ENCODE measurements at regions not wholly inside any gene's neighbourhood (a gene's known extent, or its start where the extent isn't known, plus 50 kb on each side); places are given as distances from the start of the nearest gene placed in this dataset.

DNA sequence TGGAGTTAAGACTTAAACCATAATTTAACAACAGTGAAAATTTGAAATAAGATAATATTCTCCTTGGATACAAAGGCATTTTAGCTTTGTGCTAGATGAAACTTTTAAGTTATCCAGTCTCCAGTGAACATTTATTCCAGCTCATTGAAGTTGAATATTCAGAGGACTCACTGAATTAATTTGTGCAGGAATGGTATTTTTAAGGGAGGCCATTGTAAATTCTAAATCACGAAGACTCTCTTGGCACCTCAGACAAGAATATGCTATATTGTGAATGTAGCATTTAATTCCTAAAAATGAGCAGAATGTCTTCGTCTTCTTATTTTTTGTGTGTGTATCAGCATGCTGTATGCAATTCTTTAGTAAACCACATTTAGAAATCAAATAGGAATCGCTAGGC is 731.7 kb upstream of the RAB6C start:
- TF ChIP-seq, protein P1, sequence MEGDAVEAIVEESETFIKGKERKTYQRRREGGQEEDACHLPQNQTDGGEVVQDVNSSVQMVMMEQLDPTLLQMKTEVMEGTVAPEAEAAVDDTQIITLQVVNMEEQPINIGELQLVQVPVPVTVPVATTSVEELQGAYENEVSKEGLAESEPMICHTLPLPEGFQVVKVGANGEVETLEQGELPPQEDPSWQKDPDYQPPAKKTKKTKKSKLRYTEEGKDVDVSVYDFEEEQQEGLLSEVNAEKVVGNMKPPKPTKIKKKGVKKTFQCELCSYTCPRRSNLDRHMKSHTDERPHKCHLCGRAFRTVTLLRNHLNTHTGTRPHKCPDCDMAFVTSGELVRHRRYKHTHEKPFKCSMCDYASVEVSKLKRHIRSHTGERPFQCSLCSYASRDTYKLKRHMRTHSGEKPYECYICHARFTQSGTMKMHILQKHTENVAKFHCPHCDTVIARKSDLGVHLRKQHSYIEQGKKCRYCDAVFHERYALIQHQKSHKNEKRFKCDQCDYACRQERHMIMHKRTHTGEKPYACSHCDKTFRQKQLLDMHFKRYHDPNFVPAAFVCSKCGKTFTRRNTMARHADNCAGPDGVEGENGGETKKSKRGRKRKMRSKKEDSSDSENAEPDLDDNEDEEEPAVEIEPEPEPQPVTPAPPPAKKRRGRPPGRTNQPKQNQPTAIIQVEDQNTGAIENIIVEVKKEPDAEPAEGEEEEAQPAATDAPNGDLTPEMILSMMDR (IDR thresholded peaks at IDR 0.05): no peak
- no peak for TF ChIP-seq POLR2A (IDR thresholded peaks at IDR 0.05)

Data from thyroid gland (tissue), 4 donors.